ENCODE measurements at regions not wholly inside any gene's neighbourhood (a gene's known extent, or its start where the extent isn't known, plus 50 kb on each side); places are given as distances from the start of the nearest gene placed in this dataset.

DNA sequence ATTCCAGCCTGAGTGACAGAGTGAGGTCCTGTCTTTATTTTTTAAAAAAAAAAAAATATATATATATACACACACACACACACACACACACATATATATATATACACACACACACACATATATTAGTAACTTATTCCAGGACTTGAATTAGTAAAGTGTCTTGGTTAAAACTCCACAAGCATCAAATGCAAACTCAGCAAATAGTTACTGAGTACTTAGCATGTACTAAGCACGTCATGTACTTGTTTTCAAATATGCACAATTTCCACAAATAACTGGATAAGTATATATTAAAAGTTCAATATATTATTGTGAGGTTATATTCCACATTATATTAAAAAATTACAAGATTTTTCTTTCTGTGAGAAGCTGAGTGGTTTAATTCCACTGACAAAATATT lies 304.7 kb downstream of the ZEB2 start:
- DNase-seq (ENCODE audit: low spot score): no peak

DNA sequence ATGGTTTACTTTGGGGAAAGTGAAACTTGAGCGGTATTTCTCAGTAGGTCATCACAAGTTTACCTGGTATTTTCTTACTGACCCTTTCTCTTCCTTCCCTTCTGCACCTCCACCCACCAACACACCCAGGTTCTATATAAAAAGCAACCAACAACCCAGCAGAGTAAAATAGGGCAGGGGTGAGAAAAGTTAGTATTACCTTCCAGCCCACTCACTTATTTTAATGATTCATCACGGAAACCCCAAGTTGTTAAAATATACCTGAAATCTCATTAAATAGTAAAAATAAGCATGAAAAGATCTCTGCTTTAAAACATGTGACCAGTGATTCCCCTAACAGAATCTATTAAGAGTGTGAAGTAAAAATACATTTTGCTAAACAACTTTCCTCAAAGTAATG lies 306.1 kb downstream of the ZEB2 start:
- no peak for DNase-seq (ENCODE audit: low spot score)

DNA sequence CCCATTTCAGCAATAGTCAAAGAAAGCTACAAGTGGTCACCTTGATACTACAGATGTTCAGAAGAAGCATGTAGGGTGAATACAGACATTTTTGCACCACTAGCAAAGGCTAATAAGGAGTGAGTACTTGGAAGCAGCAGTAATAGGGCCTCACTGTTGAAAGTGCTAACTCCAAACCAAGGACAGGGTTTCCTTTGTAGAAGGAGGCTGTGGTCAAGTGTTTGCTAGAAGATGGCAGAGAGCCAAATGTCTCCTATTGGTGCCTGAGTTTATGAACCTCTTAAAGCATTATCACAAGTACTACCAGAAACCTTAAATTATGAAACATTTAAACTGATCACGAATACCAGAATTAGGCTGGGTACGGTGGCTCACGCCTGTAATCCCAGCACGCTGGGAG lies 308.1 kb downstream of the ZEB2 start:
- no peak for DNase-seq (ENCODE audit: low spot score)

DNA sequence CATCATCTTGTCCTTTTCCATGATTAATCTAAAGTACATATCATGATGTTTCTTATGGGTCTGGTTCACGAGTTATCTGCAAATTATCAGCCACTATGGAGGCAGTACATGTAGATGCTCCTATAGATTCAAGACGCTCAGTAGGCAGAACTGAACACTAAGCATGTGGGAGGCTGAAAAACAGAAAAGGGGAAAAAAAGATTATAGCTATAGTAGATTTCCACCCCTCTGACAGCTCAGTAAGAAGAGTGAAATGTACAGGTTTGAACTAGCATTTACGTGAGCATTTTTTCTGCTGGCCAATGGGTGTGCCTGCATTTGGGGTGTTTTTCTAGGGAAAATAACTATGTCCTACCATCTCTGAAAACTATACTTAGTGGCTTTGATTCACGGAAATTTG lies 308.9 kb downstream of the ZEB2 start:
- DNase-seq (ENCODE audit: low spot score): no peak

DNA sequence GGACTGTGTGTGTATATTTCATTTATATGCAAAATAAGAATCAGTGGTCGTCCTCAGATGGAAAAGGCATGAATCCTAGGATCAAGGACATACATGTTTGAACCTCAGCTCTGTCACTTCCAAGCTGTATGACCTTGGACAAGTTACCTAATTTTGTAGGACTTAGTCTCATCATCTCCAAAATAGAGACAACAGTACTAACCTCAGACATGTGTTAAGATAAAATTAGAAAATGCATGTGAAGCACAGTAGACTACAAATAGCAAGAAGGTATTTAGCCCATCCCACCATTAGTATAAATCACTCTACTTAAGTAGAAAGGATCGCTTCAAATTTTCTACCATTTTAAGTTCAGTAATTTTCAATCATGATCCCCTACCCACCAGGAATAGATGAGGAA lies 309.8 kb downstream of the ZEB2 start:
- DNase-seq (ENCODE audit: low spot score): no peak

DNA sequence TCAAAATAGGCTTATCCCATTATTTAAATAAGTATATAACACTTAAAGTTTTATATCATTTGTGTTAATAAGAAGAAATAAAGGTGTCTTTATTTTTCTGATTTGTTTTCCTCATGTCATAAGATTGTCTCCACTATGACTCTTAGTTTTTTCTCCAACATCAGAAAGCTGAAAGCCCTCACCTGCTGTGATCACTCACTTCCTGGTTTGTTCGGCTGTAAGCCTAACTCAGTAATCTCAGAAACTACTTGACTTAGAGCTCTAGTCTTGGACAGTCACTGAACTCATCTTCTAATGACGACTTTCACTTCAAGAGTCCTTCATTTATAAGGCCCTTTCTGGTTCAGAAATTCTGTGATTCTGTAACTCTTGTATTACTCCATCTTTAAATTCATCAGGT lies 311.0 kb downstream of the ZEB2 start:
- DNase-seq (ENCODE audit: low spot score): no peak

DNA sequence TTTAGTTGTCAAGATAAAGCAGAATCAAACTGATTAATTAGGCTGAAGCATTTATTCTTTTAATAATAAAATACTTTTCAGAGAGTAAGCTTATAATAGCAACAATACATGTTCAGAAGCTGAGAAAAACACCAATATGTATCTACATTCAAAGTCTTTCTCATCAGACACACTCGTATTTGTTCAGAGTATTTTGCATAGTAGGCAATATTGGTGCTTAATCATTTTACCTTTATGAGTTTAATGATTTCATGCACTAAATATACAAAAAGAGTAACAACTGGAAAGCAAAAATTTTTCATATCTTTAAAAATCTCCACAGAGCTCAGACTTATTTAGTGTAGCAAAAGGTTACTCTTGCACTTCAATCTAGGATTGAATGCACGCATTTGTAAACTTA lies 313.9 kb downstream of the ZEB2 start:
- DNase-seq (ENCODE audit: low spot score): no peak

DNA sequence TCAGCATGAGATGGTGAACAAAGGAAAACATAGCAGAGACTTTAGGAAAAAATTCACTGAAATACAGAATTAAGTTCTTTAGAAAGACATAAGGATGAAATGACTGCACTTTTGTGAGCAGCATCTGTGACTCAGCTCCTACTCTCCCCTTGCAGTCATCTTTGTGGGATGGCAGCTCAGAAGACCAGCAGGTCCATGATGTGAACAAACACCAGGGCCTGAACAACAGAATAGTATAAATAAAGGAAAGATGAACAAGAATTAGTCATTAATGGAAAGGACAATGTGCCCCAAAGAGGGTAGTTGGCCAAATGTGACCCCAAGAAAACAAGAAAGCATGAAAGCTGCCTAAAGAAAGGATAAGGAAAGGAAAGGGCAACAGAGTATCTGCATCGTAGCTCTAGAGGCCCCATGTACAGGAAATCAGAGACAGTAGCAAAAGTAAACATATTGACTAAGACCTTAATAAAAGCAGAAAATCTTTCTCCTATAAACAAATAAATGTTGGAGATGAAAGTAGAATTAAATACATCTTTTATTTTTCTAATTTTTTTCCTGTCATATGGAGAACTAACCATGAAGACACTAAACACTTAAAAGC lies 318.0 kb downstream of the ZEB2 start:
- DNase-seq (ENCODE audit: low spot score): no peak

DNA sequence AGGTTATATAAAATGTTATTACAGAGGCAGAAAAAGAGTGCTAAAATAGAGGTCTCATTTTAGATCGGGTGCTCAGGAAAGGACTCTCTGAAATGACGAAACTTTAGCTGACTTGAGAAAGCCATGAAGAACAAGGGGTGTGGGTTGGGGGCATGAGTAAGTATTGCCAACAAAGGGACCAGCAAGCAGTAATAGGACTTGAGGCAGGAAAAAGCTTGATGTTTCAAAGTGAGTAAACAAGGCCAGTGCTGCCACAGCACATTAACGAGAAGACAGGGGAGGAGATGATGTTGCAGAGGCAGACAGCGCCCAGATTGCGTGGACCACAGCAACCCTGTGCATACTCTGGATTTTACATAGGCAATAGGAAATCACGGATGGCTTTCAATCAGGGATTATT lies 318.8 kb downstream of the ZEB2 start:
- no peak for DNase-seq (ENCODE audit: low spot score)

DNA sequence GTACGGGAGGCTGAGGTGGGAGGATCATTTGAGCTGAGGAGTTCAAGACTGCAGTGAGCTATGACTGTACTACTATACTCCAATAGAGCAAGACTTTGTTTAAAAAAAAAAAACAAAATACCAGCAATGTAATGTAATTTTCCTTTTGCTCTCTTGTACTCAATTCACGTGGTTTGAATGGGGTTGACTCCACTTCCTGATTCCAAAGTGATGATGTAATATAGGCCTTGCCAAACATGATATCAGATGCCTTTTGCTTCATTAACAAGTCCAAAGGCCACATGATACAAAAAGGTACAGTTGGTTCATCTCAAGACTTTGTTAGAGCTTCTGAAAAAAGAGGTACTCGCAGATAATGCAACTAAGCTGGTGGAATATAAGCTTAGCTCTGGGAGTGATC lies 321.8 kb downstream of the ZEB2 start:
- DNase-seq (ENCODE audit: low spot score): no peak

DNA sequence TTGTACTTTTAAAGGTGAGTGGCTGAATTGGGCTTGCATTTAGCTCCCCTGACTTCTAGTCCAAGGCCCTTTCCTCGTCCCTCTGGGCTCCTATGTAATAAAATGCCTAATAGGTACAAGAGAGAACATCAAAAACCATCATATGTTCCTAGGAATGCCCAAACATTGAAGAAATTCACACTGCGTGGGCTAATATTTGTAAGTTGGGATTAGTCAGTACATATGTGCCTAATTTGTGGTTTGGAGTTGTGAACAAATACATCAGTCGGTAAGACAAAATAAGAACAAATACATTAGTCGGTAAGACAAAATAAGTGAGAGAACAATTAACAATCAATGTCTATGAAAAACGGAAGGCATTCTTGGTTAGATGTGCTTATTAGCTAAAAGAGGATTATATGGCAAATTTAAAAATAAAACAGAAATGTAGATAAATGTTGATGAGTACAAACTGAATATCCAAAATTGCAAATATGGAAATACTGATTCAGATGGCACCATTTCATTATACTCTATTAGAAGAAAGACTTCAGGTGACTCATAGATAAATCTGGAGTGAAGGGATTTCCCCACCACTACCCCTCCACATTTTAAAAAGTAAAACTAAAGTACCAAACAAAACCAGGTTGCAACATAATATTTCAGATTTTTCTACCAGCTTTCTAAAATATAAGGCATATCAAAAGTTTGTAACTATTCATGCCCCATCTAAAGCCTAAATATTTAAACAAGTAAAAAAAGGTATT lies 325.4 kb downstream of the ZEB2 start:
- no peak for DNase-seq (ENCODE audit: low spot score)

DNA sequence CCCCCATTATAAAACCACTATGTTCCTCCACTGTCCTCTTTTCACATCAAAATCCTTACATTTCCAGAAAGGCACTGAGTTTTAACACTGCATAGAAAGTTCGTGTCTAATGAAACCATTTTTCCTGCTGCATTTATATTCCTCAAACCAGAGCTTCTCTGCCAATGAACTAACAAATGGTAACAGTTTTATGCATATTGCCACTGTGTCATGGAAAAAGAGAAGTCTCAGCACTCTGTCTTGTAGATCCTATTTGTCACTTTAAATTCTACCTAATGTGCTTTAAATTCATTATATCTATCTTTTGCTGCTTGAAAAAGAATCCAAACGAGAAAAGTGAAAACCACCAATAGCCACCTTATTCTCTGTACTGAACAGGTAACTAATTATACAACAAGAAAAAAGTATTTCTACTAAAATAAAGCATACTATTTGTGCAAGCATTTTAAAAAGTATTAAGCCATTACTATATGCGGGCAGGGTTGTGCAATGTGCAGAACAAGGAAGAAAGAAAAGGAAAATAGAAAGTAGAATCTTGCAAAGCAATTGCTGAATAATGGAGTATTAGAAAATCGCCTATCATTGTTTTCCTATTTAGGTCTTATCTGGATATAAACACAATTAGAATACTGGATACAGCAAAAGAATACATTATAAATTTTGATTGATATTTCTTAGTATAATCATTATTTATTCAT lies 328.9 kb downstream of the ZEB2 start:
- no peak for DNase-seq (ENCODE audit: low spot score)

DNA sequence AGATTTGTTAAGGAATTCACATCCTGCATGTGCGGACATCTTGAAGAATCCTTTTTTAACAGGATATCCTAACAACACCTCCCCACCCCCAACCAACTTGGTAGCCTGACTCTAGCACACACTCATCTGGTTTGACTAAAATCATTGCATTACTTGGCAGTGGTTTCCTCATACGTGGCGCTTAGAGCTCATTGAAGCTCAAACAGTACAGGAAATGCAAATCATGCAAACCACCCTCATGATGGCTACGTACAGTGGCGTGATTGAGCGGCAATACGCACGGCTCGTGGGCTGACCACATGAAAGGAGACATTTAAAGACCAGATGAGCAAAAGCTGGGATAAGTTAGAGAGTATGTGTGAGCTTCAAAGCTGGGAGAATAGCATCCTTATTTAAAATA lies 336.2 kb downstream of the ZEB2 start:
- no peak for DNase-seq (ENCODE audit: low spot score)

DNA sequence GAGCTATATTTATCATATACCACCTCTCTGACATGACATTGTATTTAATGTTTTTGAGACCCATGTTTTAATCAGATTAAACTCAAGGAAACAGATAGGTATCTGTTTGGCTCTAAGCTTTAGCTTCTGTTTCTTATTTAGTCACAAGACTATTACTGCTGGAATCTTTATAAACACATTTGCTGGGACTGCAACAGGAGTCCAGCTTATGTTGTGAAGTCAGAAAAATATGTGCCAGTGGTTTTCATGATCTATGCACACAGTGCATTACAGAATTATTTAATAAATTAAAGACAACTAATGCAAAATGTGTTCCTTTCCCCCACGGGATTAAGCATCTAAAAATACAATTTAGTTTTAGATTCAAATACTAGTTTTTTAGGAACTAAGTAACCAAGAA lies 338.9 kb downstream of the ZEB2 start:
- DNase-seq (ENCODE audit: low spot score): no peak

DNA sequence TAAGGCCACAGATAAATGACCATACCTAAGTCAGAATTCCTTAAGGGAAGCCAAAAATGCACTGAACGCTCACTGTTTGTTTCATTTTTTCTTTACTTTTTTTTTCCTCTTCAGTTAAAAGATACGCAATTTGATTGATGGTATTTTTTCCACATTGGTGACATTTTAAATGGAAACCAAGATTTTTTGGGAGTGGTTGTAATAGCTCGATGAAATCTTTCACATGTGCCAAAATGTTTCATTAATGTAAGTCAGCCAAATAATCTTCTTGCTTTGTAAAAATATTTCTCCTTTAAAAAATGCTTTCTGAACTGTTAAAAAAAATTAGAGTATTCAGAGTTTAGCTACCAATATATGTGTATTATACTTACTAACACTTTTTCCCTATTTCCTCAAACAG lies 339.8 kb downstream of the ZEB2 start:
- no peak for DNase-seq (ENCODE audit: low spot score)

DNA sequence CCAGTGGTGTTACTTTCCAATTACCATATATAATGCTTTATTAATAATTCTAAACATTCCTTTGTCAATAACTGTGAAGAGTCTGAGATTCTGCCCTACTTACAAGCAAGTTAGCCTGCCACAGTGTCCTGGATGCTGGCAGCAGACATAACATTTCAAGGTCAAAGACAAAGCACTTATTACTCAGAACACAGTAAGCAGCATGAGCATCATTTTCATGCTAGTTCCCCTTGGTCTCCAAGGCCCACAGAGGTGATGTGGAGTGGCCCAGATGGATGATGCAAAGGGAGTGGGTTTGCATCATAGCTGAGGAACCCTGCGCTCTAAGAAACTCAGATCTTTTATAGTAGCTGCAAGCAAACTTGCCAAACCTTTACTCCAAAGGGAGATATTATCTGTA lies 349.7 kb downstream of the ZEB2 start:
- DNase-seq (ENCODE audit: low spot score): no peak

DNA sequence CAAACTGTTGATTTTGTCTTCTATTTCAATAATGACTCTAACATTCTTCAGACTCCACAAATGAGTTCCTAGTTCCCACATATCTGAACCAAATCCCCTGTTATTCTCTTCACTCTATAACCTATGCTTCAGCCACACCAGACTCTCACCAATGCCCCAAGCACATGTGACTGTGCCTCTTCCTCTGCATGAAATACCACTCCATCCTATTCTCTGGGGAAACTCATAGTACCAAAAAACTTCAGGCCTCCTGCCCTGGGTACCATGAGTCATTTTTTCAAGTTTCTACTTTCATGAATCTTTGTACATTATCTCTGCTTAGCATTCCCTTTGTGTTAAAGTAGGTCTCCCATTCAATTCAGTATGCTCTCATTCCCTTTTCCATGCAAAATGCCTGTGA lies 353.2 kb downstream of the ZEB2 start:
- no peak for DNase-seq (ENCODE audit: low spot score)

DNA sequence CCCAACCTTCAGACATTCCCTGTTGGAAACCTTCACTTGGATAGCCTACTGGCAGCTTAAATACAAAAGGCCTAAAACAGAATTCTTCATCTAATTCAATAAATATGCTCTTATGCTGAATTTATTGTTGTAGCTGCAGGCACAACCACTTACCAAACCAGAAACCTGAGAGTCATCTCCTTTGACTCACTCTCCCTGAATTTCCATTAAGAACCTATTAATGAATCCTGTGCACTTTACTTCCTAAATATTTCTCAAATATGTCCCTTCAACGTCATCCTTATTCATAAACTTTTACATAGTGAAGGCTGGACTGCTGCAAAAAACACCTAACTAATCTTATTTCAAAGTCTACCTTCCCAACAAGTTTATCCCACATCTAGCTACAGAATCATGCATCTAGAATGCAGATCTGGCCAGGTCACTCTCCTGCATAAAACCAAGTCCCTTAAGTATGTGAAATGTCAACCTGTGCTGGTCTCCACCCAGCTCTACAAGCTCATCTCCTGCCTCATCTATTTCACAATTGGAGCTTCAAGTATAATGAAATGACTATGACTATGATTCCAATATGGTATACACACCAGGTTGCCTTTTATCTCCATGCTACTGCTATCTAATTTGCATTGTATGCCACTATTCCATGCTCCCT lies 354.2 kb downstream of the ZEB2 start:
- no peak for DNase-seq (ENCODE audit: low spot score)

DNA sequence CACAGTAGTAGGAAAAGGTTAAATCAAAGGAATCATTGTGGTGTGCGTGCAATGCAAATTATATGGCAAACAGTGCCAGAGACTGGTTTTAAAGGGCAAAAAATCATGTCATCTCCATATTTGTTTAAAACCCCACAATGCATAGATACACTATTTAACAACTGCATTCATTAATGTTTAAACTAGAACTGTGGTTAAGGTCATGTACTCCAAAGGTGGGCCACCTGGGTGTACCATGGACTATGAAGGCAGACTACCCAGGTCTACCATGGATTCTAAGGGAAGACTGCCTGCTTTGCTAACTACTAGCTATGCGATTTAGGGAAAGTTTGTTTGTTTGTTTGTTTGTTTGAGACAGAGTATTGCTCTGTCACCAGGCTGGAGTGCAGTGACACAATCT lies 356.3 kb downstream of the ZEB2 start:
- no peak for DNase-seq (ENCODE audit: low spot score)

DNA sequence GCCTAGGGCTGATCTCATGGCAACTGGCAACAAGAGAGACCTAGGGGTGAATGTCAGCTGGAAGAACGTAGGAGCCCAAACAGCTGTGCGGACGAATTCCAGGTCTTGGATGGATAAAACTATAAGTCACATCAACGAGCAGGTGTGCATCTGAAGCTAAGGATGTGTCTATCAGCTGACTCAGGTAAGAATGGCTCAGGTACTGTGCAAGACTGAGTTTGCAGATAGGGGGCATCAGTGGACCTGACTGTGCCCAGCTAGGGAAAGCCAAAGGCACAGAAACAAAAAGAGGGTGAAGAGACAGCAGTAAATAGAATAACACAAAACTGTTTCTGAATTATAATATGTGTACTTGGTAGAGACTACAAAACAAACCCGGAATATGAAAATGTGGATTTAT lies 357.3 kb downstream of the ZEB2 start:
- no peak for DNase-seq (ENCODE audit: low spot score)

DNA sequence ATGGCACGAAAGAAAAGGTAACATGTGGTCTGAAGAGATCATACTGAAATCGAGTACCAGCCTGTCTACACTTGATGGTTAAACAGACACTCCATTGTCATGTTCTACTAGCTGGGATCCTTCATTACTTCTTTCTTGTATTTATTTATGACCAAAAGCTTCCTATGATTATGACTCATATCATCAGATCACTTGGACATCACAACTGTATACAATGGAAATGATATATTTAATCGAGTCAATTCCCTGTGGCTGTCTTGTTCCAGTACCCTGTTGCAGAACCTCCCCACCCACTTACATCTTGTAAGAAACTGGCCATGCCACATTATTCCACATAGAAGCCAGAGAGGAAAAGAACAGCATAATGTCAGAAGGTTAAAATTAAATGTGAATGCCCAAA lies 358.9 kb downstream of the ZEB2 start:
- DNase-seq (ENCODE audit: low spot score): no peak

DNA sequence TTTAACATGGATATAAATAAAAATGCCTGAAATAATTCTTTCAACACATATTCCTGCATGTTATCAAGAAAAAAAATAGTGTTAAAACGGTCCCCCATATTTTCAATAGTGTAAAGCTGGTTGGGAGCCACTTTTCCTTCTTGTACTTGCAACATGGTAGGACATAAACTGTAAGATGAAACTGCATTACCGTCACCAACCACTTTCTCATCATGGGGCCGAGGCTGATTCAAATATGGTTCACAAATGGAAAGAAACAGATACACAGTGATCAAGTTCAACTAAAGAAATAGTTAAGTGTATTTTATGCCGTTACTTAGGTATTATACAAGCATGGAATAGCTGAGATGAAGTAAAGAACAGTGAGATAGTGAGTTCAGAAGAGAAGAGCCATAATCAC lies 360.7 kb downstream of the ZEB2 start:
- no peak for DNase-seq (ENCODE audit: low spot score)

DNA sequence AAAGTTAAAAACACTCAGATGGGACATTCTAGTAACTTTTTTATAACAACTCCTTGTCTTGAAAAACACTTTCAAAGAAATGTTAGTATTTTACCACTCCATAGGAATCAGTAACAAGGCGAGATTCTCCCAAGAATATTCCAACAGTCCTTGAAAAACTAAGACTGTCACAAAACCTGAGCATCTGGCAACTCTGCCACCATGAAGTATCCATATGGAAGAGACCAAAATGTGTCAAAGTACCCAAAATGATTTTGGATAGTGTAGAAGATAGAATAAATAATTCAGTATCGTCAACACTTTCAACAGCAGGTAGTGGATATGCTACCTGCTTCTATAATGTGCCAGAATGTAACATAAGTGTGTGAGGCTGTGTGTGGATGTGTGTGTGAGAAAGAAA lies 361.8 kb downstream of the ZEB2 start:
- DNase-seq (ENCODE audit: low spot score): no peak
